Astrocyte of the spinal cord (primary cell): ENCODE measurements at regions not wholly inside any gene's neighbourhood (a gene's known extent, or its start where the extent isn't known, plus 50 kb on each side); places are given as distances from the start of the nearest gene placed in this dataset.

Source experiments
- DNase-seq: peaks from one replicate; pipeline ENCODE4 v3.0.0; 2011; ENCODE audit warnings: low read depth, low spot score
- H3K4me3 ChIP-seq: 2 replicates; pipeline ENCODE4 v1.5.1; 2011; ENCODE audit warnings: low read depth, mild to moderate bottlenecking, low read length, moderate library complexity
- CTCF ChIP-seq: IDR thresholded peaks from 2 replicates; pipeline ENCODE4 v1.5.1; 2012; ENCODE audit warnings: low read depth, mild to moderate bottlenecking, low read length, inconsistent platforms
- in situ Hi-C: cut with HindIII; loops from 2 replicates; pipeline ENCODE4 v1.10.0; 2017; ENCODE audit warnings: low sequenced_read_pairs

DNA sequence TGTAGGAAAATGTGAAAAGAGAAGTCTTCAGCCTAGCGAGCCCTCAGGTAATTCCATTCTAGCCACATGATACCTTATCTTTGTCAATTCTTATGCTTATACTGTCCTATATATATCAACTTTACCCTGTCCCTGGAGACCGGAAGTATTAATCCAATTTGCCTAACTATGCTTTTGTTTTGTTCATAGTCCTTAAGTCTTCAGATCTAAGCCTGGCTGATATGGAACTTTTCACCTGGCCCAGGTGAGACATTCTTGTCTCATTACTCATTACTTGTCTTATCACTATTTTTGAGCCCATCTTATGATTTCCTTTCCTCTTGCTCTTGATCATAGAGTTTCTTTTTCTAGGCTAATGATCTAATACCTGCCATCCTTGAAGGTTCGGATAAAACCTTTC, 194.1 kb upstream of the FANCL start:
- no peak for TF ChIP-seq CTCF
- in situ Hi-C loops, result no loop called here
- no peak overlapping the region for H3K4me3 ChIP-seq
- DNase-seq, result no peak

DNA sequence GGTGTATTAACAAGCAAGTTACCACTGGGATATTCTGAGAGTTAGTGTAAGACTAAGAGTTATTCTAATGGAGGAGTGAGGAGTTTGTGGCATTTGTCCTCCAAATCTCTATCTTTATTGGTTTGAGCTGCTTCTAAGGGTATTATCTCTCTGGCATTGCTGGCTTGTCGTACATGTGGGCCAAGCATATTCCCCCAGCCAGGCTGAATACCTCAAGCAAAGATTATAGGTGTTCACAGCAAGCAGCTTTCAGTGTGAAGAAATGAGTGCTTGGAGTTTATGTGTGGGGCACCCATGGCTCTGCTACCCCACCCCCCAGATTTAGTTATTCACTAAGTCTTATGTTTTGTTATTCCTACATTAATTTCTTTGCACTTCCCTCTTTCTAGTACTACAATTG, 193.6 kb upstream of the FANCL start:
- no peak for DNase-seq
- TF ChIP-seq CTCF, result no peak
- H3K4me3 ChIP-seq, result no peak overlapping the region
- in situ Hi-C loops, result no loop called here

- in situ Hi-C loops, result no loop called here
- H3K4me3 ChIP-seq, result no peak overlapping the region
- peak; percentile 12 for DNase-seq
- TF ChIP-seq CTCF, result no peak
Measured at GRCh38 chr2:58432491-58433170, 191.5 kb upstream of the FANCL start.

DNA sequence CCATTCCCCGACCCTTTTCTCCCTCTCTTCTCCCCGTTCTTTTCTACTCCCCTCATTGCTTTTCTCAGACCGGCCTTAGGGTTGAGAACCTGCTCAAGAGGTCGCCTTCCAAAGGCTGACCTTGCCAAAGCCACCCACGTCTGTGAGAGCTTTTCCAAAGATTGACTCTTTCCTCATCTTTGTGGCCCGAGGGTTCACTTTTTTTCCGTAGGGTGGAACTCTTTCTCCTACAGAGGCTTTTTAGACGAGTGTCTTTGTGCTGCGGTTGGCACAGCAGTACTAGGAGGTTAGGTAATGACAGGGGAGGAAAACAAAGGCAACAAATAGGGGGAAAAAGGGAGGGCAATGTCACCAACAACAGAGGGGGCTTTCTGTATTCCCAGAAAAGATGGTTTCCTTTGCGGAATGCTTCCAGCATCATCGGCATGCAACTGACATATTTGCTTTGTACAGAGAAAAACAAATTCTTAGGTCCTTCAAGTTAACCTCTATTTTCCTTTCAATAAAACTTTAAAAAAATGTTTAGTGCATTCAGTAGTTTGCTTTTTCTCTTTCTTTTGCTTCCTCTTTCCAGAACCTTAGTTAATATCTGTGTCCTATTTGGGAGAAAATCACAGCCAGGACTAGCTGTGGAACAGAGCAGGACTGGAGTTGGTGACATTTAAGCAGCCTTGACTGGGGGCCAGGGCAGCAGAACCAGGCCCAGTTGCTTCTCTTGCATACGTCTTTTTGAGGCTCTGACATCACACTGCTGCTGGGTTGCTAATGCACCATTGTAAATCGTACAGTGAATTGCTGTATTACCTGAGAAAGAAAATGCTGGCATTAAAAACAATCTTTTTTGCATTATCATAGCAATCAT, 188.1 kb upstream of the FANCL start:
- TF ChIP-seq CTCF, result no peak
- peak; percentile 8 for DNase-seq
- in situ Hi-C loops, result no loop called here
- H3K4me3 ChIP-seq, result peak overlapping the region; percentile 57

DNA sequence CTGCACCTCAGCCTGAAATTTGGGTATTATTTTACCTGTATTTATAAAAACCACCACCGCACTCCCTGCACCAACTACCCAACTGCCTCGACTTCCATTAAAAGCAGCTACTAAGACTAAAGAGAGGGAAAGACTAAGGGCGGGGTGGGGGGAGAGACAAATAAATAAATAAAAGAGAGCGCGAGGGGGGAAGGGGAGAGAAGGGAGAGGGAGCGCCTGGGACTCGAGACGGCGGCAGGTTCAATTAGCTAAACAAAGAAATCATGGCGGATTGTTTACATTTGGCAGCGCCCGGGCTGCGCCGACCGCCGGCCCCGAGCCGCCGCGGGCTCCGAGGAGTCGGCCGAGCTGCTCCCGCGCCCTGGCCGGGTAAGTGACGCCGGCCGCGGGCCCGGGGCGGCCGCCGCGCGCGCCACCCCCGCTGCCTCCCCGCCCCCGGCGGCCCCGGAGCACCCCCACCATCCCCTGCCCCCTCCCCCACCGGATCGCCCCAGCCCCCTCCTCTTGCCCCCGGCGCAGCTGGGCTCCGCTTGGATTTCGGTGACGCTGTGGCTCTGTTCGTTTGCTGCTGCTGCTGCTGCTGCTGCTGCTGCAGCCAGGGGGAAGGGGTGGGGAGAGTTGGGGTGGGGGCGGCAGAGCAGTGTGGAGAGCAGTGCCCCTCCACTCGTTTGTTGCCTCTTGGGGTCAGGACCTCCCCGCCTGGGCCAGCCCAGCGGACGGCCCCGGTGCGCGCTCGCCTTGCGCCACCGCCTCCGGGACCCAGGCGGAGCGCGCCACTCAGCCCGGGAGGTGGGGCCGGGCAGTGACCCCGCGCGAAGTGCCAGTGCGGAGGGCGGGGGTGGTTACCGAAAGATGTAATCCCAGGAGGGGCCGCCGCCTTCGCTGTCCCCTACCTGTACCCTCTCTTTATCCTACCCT, 187.2 kb upstream of the FANCL start:
- no peak for DNase-seq
- TF ChIP-seq CTCF, result no peak
- in situ Hi-C loops, result no loop called here
- peak overlapping the region; percentile 57 for H3K4me3 ChIP-seq

DNA sequence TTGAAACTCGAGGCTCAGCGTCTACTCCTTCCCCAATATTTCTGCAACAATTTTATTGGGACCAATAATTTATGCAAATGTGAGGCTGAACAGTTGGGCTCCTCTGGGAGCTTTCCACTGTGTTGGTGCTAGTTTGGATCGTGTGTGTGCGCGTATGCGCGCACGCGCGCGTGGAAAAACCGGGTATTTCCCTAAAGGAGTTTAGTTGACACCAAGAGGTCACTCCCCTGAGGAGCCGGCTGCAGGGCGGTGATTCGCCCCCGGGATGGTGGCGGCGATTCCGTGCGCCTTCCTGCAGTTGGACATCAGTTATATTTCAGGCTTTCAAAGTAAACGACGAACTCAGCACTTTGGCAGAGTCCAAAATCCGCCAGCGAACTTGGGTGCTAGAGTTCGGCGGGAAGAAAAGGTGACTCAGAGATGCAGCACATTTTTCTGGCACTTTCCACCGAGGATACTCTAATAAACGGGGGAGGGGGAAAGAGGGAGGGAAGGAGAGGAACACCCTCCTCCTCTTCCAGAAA, 186.5 kb upstream of the FANCL start:
- in situ Hi-C loops, result no loop called here
- DNase-seq, result peak; percentile 53
- peak overlapping the region; percentile 57 for H3K4me3 ChIP-seq
- no peak for TF ChIP-seq CTCF
